Neuron (in vitro differentiated cells): ENCODE measurements at regions not wholly inside any gene's neighbourhood (a gene's known extent, or its start where the extent isn't known, plus 50 kb on each side); places are given as distances from the start of the nearest gene placed in this dataset.
"Not testable (repeated sequence)": the region's sequence is repeated elsewhere in the genome, so short reads cannot be mapped to it uniquely, and the experiment has no call there.

Experiments
- H2AFZ ChIP-seq: one replicate; pipeline ENCODE4 v1.6.1; 2013; ENCODE audit warnings: low read depth, mild to moderate bottlenecking, inconsistent platforms, low read length, moderate library complexity
- H3K27me3 ChIP-seq: one replicate; pipeline ENCODE4 v1.6.1; 2013; ENCODE audit warnings: low read length; ENCODE audit not compliant: insufficient read depth
- H3K36me3 ChIP-seq: one replicate; pipeline ENCODE4 v1.6.1; 2013; ENCODE audit warnings: low read length; ENCODE audit not compliant: insufficient read depth
- H3K4me1 ChIP-seq: one replicate; pipeline ENCODE4 v1.6.1; 2013; ENCODE audit warnings: low read length; ENCODE audit not compliant: insufficient read depth
- H3K4me3 ChIP-seq: 2 replicates; pipeline ENCODE4 v1.5.1; 2013; ENCODE audit warnings: mild to moderate bottlenecking, low read length, moderate library complexity
- H3K9me3 ChIP-seq: one replicate; pipeline ENCODE4 v1.6.1; 2013; ENCODE audit warnings: low read length

GRCh38 chr22:27254063-27254462, 547.5 kb downstream of the MN1 start:
- H3K27me3 ChIP-seq, H2AFZ ChIP-seq, H3K9me3 ChIP-seq, H3K36me3 ChIP-seq, H3K4me1 ChIP-seq, H3K4me3 ChIP-seq: not testable (repeated sequence)

- H3K9me3 ChIP-seq = peaks cover 3% of the 10 kb centered on the region
- peaks cover 17% of the 10 kb centered on the region for H3K4me1 ChIP-seq
- no peaks in the 10 kb centered on the region for H3K36me3 ChIP-seq
- no peak overlapping the region for H2AFZ ChIP-seq
- no peaks in the 10 kb centered on the region for H3K27me3 ChIP-seq
- H3K4me3 ChIP-seq = no peak overlapping the region
These were observed 546.0 kb downstream of the MN1 start for GRCh38 chr22:27255580-27255979.

DNA sequence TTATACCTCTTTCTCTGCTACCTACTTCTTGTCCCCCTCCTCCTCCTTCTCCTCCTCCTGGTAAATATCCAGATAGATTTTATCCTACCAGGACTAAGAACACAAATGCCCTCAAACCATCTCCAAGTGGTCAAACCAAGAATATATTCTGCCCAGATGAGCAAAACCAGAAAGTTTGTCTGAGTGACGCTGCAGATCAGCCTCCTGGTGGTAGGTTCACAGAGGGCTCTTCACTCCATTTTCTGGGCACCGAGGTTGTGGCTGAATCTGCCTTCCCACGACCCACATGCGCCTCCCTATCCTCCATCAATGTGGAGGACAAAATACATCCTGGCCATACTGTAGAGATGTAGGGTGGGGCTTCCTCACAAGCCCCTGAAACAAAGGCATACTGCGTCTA, 543.6 kb downstream of the MN1 start:
- Histone ChIP-seq H3K9me3 (peaks cover 3% of the 10 kb centered on the region), H2AFZ (no peak overlapping the region), H3K4me3 (no peak overlapping the region), H3K36me3 (no peaks in the 10 kb centered on the region), H3K4me1 (peaks cover 22% of the 10 kb centered on the region), H3K27me3 (no peaks in the 10 kb centered on the region)

DNA sequence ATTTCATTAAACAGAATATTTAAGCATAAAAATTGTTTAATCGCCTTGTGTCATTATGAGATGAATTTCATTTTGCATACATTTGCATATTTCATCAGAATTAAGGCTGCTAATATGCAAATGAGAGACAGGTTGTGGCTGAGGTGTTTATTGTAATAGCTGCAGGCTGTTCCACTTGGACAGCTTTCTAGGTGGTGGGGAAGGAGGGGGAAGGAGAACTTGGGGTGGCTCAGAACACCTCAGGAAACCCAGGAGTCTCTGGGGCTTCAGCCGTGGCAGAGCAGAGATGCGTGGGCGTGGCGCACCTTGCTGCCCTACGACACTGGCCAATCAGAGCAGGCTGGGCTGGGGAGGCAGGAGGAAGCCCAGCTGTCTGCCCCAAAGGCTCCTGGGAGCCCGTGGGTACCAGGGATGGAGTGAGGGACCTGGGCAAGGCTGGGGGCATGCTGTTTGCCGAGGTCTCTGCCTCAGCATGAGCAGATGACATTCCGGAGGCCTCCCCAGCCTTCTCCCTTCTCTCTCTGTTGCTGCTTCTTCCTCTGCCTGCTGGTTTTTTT, 542.9 kb downstream of the MN1 start:
- Histone ChIP-seq H3K4me1 (peaks cover 22% of the 10 kb centered on the region), H2AFZ (peak overlapping the region; percentile 78), H3K27me3 (no peaks in the 10 kb centered on the region), H3K36me3 (no peaks in the 10 kb centered on the region), H3K9me3 (peaks cover 2% of the 10 kb centered on the region), H3K4me3 (no peak overlapping the region)

GRCh38 chr22:27259433-27259832, 542.1 kb downstream of the MN1 start:
- Histone ChIP-seq H3K27me3 (no peaks in the 10 kb centered on the region), H3K4me1 (peaks cover 22% of the 10 kb centered on the region), H3K4me3 (no peak overlapping the region), H3K9me3 (peaks cover 2% of the 10 kb centered on the region), H2AFZ (peak overlapping the region; percentile 78), H3K36me3 (no peaks in the 10 kb centered on the region)

GRCh38 chr22:27260087-27260698, 541.4 kb downstream of the MN1 start:
- H3K27me3 ChIP-seq = no peaks in the 10 kb centered on the region
- H3K4me3 ChIP-seq = no peak overlapping the region
- no peaks in the 10 kb centered on the region for H3K36me3 ChIP-seq
- no peak overlapping the region for H2AFZ ChIP-seq
- peaks cover 22% of the 10 kb centered on the region for H3K4me1 ChIP-seq
- no peaks in the 10 kb centered on the region for H3K9me3 ChIP-seq

DNA sequence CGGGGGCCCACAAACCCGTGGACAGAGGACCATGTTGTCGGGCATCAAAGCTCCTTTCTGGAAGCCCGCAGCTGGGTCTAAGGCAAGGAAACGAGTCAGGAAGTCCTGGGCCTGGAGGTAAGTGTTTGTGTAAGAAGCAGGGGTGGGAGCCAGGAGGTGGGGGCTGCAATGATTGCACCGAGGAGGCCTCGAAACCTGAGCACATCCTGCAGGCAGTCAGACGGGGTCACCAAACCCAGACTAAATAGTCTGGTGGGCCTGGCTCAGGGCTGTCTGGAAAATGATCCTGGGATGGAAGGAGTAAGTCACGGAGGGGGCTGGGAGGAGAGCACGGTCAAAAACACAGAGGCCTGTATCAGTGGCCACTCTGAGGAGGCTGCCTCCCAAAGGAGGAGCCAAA, 539.2 kb downstream of the MN1 start:
- Histone ChIP-seq H3K4me3 (no peak overlapping the region), H3K27me3 (no peaks in the 10 kb centered on the region), H3K4me1 (peaks cover 22% of the 10 kb centered on the region), H3K36me3 (no peaks in the 10 kb centered on the region), H2AFZ (no peak overlapping the region), H3K9me3 (no peaks in the 10 kb centered on the region)

DNA sequence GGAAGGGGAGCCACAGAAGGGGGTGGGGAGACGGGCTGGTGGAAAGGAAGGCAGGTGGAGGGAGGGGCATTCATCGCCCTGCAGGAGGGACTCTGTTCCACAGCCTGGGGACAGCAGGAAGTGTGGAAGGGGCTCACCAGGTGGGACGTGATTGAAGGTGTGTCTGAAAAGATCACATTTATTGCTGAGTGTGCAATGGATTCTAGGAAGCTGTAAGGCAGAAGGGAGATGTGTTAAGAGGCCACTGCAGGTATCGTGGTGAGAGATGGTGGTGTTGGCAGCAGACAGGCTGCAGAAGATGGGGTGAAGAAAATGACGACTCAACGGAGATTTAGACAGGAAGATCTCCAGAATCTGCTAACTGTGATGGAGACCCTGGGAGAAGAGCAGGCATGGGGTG, 537.4 kb downstream of the MN1 start:
- no peaks in the 10 kb centered on the region for H3K27me3 ChIP-seq
- no peak overlapping the region for H2AFZ ChIP-seq
- no peak overlapping the region for H3K4me3 ChIP-seq
- H3K36me3 ChIP-seq = no peaks in the 10 kb centered on the region
- H3K9me3 ChIP-seq = no peaks in the 10 kb centered on the region
- H3K4me1 ChIP-seq = peaks cover 17% of the 10 kb centered on the region

DNA sequence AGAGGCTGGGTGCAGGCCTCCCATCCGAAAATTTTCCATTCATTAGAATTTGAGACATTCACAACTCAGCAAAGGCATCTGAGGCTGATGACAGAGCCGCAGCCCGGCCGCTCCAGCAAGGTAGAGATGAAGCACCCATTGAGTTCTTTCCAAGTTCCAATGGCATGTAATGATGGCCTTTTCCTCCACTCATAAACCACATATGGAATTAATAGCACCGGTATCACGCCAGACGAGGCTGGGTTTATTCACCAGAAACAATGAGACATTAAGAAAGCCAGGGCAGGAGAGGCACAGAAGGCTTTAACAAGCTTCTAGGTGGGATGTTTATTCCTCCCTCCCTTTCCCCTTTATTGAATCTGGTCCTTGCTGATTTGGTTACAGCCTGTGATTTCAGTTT, 534.4 kb downstream of the MN1 start:
- Histone ChIP-seq H3K9me3 (no peaks in the 10 kb centered on the region), H3K4me3 (no peak overlapping the region), H2AFZ (no peak overlapping the region), H3K27me3 (no peaks in the 10 kb centered on the region), H3K36me3 (no peaks in the 10 kb centered on the region), H3K4me1 (no peaks in the 10 kb centered on the region)

- Histone ChIP-seq H3K36me3 (no peaks in the 10 kb centered on the region), H3K4me3 (no peak overlapping the region), H3K27me3 (no peaks in the 10 kb centered on the region), H3K4me1 (peaks cover 21% of the 10 kb centered on the region), H2AFZ (no peak overlapping the region), H3K9me3 (no peaks in the 10 kb centered on the region)
These were observed 531.6 kb downstream of the MN1 start for GRCh38 chr22:27269751-27270543.

- Histone ChIP-seq H3K27me3 (no peaks in the 10 kb centered on the region), H3K36me3 (no peaks in the 10 kb centered on the region), H3K9me3 (no peaks in the 10 kb centered on the region), H3K4me3 (no peak overlapping the region), H3K4me1 (peaks cover 21% of the 10 kb centered on the region), H2AFZ (no peak overlapping the region)
These were observed 530.6 kb downstream of the MN1 start for GRCh38 chr22:27270818-27271510.

DNA sequence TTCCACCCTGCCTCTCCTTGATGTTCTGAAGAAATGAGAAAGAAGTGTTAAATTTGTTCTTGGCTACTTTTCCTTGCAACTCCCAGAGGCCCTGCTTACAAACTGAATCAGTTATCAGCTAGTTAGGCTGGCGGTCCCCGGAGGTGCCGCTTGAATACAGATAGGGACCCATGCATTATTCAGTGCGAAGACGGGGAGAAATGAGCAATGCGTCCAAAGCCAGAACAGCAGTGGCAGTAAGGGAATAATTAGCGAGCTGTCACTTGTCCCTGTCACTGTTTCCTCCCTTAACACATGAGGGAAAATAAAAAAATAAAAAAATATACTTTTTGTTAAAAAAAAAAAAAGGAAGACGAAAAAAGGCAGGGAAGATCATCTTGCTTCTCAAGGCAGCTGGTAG, 528.1 kb downstream of the MN1 start:
- H3K9me3 ChIP-seq = peaks cover 5% of the 10 kb centered on the region
- no peaks in the 10 kb centered on the region for H3K36me3 ChIP-seq
- H3K27me3 ChIP-seq = no peaks in the 10 kb centered on the region
- no peak overlapping the region for H2AFZ ChIP-seq
- peak overlapping the region; percentile 14 for H3K4me3 ChIP-seq
- H3K4me1 ChIP-seq = peaks cover 21% of the 10 kb centered on the region

DNA sequence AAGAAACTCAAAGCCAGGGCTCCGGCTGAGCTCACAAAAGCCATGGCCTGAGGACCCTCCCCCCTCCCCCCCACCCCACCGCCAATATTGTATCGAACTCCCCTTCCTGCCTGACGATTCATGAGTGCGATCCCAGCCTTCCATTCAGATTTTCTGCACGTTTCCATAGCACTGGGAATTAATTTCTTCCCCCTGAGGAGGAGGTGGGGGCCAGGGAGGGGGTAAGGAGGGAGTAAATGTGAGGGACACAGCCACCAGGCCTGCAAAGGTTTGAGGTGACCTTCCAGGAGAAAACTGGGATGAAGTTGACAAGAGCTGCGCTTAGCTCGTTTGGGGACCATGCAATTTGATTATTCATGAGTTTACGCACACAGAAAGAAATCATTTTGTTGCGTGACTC, 527.7 kb downstream of the MN1 start:
- peak overlapping the region; percentile 8 for H3K4me3 ChIP-seq
- peaks cover 5% of the 10 kb centered on the region for H3K9me3 ChIP-seq
- peaks cover 21% of the 10 kb centered on the region for H3K4me1 ChIP-seq
- H3K27me3 ChIP-seq = no peaks in the 10 kb centered on the region
- no peaks in the 10 kb centered on the region for H3K36me3 ChIP-seq
- H2AFZ ChIP-seq = no peak overlapping the region
